ENCODE measurements at regions not wholly inside any gene's neighbourhood (a gene's known extent, or its start where the extent isn't known, plus 50 kb on each side); places are given as distances from the start of the nearest gene placed in this dataset.

- TF ChIP-seq, protein P1, sequence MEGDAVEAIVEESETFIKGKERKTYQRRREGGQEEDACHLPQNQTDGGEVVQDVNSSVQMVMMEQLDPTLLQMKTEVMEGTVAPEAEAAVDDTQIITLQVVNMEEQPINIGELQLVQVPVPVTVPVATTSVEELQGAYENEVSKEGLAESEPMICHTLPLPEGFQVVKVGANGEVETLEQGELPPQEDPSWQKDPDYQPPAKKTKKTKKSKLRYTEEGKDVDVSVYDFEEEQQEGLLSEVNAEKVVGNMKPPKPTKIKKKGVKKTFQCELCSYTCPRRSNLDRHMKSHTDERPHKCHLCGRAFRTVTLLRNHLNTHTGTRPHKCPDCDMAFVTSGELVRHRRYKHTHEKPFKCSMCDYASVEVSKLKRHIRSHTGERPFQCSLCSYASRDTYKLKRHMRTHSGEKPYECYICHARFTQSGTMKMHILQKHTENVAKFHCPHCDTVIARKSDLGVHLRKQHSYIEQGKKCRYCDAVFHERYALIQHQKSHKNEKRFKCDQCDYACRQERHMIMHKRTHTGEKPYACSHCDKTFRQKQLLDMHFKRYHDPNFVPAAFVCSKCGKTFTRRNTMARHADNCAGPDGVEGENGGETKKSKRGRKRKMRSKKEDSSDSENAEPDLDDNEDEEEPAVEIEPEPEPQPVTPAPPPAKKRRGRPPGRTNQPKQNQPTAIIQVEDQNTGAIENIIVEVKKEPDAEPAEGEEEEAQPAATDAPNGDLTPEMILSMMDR (IDR thresholded peaks at IDR 0.05; ENCODE audit: low read depth, low read length), result no peak
- peak in 1 of 2 donors; percentile 24 for DNase-seq (ENCODE audit: low read depth in 2 of 2)
- H3K4me3 ChIP-seq (replicated peaks in 1 of 2; ENCODE audit: low read depth in 2 of 2, low read length in 2 of 2), result no peak overlapping the region
These were observed 209.5 kb upstream of the CPEB2 start for GRCh38 chr4:14792702-14793227.

GRCh38 chr4:14800977-14801376 is 201.3 kb upstream of the CPEB2 start:
- TF ChIP-seq, protein P1 (IDR thresholded peaks at IDR 0.05; ENCODE audit: low read depth, low read length), result no peak
- DNase-seq (ENCODE audit: low read depth in 2 of 2), result no peak

GRCh38 chr4:14802596-14802995 is 199.7 kb upstream of the CPEB2 start:
- TF ChIP-seq, protein P1 (IDR thresholded peaks at IDR 0.05; ENCODE audit: low read depth, low read length), result no peak
- no peak overlapping the region for H3K4me3 ChIP-seq (replicated peaks in 1 of 2; ENCODE audit: low read depth in 2 of 2, low read length in 2 of 2)
- no peak for DNase-seq (ENCODE audit: low read depth in 2 of 2)

More at GRCh38 chr4:14800977-14801376, 201.3 kb upstream of the CPEB2 start:
- no peak overlapping the region for H3K4me3 ChIP-seq (replicated peaks in 1 of 2; ENCODE audit: low read depth in 2 of 2, low read length in 2 of 2)

DNA sequence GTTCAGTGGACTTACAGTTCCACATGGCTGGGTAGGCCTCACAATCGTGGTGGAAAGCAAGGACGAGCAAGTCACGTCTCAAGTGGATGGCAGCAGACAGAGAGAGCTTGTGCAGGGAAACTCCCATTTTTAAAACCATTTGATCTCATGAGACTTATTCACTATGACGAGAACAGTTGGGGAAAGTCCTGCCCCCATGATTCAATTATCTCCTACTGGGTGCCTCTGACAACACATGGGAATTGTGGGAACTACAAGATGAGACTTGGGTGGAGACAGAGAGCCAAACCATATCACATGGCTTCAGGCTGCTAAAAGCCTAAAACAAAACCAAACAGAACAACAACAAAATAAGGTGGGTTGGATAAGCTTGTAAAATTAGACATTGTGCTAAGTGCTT is 194.4 kb upstream of the CPEB2 start:
- no peak overlapping the region for H3K4me3 ChIP-seq (replicated peaks in 1 of 2; ENCODE audit: low read depth in 2 of 2, low read length in 2 of 2)
- TF ChIP-seq, protein P1 (IDR thresholded peaks at IDR 0.05; ENCODE audit: low read depth, low read length), result no peak
- no peak for DNase-seq (ENCODE audit: low read depth in 2 of 2)

- H3K4me3 ChIP-seq (replicated peaks in 1 of 2; ENCODE audit: low read depth in 2 of 2, low read length in 2 of 2), result no peak overlapping the region
- TF ChIP-seq, protein P1 (IDR thresholded peaks at IDR 0.05; ENCODE audit: low read depth, low read length), result no peak
- DNase-seq (ENCODE audit: low read depth in 2 of 2), result no peak
These were observed 193.1 kb upstream of the CPEB2 start for GRCh38 chr4:14809203-14809602.

DNA sequence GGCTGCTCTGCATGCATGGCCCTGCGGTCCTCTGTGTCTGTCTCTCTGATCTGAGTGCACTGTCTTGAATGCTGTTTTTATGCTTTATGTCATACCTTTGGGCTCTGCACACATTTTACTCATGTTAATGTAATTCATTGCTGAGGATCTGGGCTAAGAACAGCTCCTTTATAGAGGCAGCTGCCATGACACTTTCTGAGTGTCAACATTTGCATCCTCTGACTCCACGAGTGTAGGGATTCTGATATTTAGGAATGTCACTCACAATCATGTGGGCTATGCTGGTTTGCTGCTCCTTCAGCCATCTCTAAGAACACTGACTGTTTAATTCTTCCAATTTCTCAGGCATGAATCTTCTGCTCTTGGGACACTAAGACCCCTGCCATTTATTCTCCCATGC is 192.2 kb upstream of the CPEB2 start:
- no peak overlapping the region for H3K4me3 ChIP-seq (replicated peaks in 1 of 2; ENCODE audit: low read depth in 2 of 2, low read length in 2 of 2)
- TF ChIP-seq, protein P1 (IDR thresholded peaks at IDR 0.05; ENCODE audit: low read depth, low read length), result no peak
- no peak for DNase-seq (ENCODE audit: low read depth in 2 of 2)

- TF ChIP-seq, protein P1 (IDR thresholded peaks at IDR 0.05; ENCODE audit: low read depth, low read length), result no peak
These were observed 191.7 kb upstream of the CPEB2 start for GRCh38 chr4:14810568-14810967.

More at GRCh38 chr4:14810568-14810967, 191.7 kb upstream of the CPEB2 start:
- no peak overlapping the region for H3K4me3 ChIP-seq (replicated peaks in 1 of 2; ENCODE audit: low read depth in 2 of 2, low read length in 2 of 2)
- peak in 1 of 2 donors; percentile 9 for DNase-seq (ENCODE audit: low read depth in 2 of 2)

Measured in cardiac fibroblast (primary cell).